DOHH2 (cell line): ENCODE measurements at regions not wholly inside any gene's neighbourhood (a gene's known extent, or its start where the extent isn't known, plus 50 kb on each side); places are given as distances from the start of the nearest gene placed in this dataset.

Experiments
- CTCF ChIP-seq: fragments of 200-600 bp; sonication (generic); IDR thresholded peaks from one replicate; pipeline ENCODE4 v1.5.1; 2014; ENCODE audit warnings: antibody characterized with exemption, mild to moderate bottlenecking, low read depth, low read length; ENCODE audit not compliant: poor library complexity, severe bottlenecking
- EZH2phosphoT487 ChIP-seq: fragments of 200-600 bp; sonication (generic); IDR thresholded peaks from 2 replicates; pipeline ENCODE4 v1.6.1; 2017; ENCODE audit warnings: borderline replicate concordance, mild to moderate bottlenecking, antibody characterized with exemption, low read length, moderate library complexity, mixed read lengths

GRCh38 chr5:82723168-82723567 is 354.0 kb downstream of the TMEM167A start:
- TF ChIP-seq CTCF (no peak), EZH2phosphoT487 (no peak)
